GM12891 (cell line): ENCODE measurements at regions not wholly inside any gene's neighbourhood (a gene's known extent, or its start where the extent isn't known, plus 50 kb on each side); places are given as distances from the start of the nearest gene placed in this dataset.

Experiments
- POLR2A ChIP-seq: IDR thresholded peaks from 2 replicates; pipeline ENCODE4 v1.6.1; 2011; ENCODE audit warnings: low read depth, low read length, control low read depth
- POLR2AphosphoS5 ChIP-seq: IDR thresholded peaks from 2 replicates; pipeline ENCODE4 v1.6.1; 2011; ENCODE audit warnings: low read depth, low read length, control low read depth
- TAF1 ChIP-seq: IDR thresholded peaks from 2 replicates; pipeline ENCODE4 v1.6.1; 2011; ENCODE audit warnings: low read depth, low read length, control low read depth

GRCh38 chr4:33057736-33058135 lies 2337.6 kb downstream of the PCDH7 start:
- TF ChIP-seq POLR2A (no peak), POLR2AphosphoS5 (no peak), TAF1 (no peak)
